GM12872 (cell line): ENCODE measurements at regions not wholly inside any gene's neighbourhood (a gene's known extent, or its start where the extent isn't known, plus 50 kb on each side); places are given as distances from the start of the nearest gene placed in this dataset.

Experiments
- TF ChIP-seq, protein P1 (sequence below): IDR thresholded peaks from 3 replicates; pipeline ENCODE4 v1.5.1; 2011; ENCODE audit warnings: low read depth, mild to moderate bottlenecking, low read length, moderate library complexity; ENCODE audit not compliant: insufficient read depth

DNA sequence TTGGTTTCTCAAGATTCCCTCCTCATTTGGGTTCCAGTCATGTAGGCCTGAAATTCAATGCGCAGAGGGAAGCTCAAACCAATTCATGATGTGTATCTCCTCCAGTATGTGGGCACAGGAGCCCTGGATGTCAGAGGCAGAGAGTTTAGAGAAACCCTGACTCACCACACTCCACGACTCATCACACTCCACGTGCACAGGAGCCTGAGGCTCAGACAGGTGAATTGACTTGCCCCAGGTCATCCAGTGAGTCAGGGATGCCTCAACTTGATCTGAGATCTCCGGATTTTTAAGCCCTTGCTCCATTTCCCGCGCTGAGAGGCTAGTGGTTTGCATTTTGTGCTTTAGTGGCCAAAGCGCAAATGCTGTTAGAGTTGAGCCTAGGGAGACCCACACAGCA is 183.9 kb downstream of the HAPSTR1 start:
- TF ChIP-seq, protein P1, sequence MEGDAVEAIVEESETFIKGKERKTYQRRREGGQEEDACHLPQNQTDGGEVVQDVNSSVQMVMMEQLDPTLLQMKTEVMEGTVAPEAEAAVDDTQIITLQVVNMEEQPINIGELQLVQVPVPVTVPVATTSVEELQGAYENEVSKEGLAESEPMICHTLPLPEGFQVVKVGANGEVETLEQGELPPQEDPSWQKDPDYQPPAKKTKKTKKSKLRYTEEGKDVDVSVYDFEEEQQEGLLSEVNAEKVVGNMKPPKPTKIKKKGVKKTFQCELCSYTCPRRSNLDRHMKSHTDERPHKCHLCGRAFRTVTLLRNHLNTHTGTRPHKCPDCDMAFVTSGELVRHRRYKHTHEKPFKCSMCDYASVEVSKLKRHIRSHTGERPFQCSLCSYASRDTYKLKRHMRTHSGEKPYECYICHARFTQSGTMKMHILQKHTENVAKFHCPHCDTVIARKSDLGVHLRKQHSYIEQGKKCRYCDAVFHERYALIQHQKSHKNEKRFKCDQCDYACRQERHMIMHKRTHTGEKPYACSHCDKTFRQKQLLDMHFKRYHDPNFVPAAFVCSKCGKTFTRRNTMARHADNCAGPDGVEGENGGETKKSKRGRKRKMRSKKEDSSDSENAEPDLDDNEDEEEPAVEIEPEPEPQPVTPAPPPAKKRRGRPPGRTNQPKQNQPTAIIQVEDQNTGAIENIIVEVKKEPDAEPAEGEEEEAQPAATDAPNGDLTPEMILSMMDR, result no peak

DNA sequence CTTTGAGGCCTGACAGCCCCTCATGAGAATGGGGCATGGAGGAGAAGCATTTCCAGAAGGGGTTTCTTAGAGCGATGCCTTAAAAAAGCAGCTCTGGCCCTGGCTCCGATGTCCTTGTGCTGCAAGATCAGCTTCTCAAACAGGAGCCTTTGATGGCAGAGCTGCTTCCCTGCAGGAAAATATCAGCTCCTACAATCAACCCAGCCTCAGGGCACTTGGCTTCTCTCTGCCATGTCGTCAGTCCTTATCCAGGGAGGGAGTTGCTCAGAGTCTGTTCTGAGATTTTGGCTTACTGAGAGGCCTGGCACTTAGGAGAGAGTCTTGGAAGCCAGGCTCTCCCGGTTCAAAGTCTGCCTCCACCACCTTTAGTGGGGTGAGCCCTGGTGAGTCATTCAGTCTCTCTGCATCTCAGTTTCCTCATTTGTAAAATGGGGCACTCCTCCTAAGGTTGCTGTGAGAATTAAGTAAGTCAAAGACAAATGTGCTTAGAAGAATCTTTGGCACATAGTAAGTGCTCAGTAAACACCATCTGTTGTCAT is 184.4 kb downstream of the HAPSTR1 start:
- TF ChIP-seq, protein P1, result no peak

DNA sequence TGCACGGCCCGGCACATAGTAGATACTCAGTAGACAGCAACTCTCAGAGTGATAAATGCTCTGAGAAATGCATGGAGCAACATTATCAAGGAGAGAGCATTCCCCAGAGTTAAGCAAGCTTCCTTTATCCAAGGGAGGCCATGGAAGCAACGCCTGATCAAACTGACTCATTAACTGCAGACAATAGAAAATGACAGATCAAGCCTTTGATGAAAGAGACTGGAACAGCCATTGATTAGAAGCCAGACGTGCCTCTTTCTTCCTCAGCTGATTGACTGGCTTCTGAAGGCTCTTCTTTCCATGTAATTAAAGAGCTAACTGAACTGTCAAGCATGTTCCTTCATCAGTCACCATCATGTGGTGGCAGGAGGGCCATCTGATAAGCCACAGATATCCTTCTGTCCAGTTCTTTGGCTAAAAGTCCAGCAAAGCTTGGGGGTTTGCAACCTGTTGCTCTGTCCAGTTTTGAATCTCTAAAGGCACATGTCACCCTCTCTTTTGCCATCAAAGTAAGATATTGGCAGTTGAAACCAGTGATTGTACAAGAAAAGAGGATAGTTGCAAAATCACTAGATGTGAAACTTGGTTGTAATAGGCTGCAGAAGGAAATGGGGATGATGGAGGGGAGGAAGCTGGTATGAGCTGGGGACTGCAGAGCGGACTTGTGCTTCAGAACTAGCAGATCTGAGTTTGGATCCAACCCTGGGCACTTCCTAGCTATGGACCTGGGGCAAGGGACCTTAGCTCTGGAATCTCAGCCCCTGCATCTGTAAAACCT is 188.0 kb downstream of the HAPSTR1 start:
- TF ChIP-seq, protein P1, result no peak

DNA sequence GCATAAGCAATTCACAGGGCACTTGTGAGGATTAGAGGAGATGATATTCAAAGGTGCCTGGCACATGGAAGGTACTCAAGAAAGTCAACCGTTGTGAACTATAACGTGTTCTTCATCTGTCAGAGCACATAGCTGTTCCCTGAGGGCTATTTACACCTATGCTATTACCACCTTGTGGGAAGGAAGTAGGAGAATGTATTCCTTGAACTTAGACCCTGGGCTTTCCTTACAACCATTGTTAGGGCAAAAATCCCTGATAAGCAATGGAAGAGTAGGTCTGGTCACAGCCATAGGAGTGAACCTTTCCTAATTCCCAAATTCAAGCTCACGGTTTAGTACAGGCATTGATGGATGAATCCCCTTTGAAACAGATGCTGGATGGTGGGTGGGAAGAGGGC is 188.6 kb downstream of the HAPSTR1 start:
- TF ChIP-seq, protein P1, result no peak

DNA sequence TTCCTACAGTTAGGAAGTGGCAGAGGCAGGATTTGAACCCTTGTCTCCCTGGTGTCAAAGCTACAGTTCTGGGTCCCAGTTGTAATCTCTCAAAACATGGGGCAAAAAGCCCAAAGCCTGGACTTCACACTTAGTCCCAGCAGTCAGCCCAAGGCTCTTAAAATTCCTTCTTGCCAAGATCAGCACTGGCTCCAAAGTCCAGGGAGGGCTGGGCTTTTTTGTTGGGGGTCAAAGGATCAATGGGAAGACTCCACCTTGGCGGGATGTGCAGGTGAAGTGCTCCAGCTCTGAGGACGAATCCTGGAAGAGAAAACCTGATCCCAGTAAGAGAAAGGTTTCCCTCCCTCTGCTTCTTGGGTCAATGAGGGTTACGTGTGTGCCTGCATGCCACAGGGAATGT is 195.5 kb downstream of the HAPSTR1 start:
- TF ChIP-seq, protein P1, result no peak

DNA sequence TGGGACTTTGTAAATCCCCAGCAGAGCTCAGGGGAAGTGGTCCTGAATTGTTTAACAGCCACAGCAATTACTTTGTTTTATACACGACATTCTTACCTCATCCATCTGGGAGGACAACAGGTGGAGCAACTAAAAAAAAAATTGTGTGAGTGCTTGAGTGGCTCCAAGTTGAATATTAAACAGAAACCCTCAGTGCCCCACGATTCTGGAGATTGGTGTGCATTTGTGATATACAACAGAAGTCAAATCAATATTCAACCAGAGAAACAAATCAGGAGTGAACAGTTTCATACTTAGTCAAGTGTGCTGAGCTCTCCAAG is 204.8 kb downstream of the HAPSTR1 start:
- TF ChIP-seq, protein P1, result no peak

DNA sequence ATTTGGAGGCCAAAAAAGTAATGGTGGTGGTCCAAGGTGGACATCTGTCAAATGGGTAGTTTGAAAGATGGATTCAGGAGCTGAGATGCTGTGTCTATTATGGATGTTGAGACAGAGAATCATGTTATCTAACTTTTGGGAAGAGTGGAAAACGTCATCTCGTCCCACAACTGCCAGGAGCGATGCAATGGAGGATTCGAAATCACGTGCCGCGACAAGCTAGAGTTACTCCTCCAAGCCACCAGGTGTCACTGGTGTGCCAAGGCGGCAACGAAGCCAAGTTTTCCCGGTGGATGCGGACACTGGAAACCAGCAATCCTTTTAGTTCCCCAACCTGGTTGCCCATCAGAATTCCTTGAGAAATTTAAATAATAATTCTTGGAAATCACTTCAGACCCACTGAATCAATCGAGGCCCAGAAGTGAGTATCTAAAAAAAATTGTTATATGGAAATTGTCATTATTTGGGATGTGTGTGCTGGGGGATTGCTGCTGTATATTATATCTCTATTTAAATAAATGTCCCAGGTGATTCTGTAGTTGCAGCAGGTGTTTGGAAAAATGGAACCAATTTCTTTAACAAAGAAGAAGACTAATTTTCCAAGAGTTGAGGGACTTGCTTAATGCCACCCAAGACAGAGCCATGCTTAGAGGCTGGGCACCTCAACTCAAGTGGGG is 206.1 kb downstream of the HAPSTR1 start:
- TF ChIP-seq, protein P1, result peak; percentile 51
